Vagina (tissue), 2 donors: ENCODE measurements at regions not wholly inside any gene's neighbourhood (a gene's known extent, or its start where the extent isn't known, plus 50 kb on each side); places are given as distances from the start of the nearest gene placed in this dataset.

ENCODE experiments used
- DNase-seq, 2 donors: peaks; one replicate each; pipeline ENCODE4 v3.0.0-alpha.2; 2017; ENCODE audit errors: extremely low spot score in 2 of 2
- H3K27ac ChIP-seq: fragments of 200-600 bp; sonication (generic); one replicate; pipeline ENCODE4 v1.5.1; 2019
- H3K27me3 ChIP-seq: fragments of 200-600 bp; sonication (generic); one replicate; pipeline ENCODE4 v1.5.1; 2019
- H3K36me3 ChIP-seq, 2 donors: fragments of 200-600 bp; sonication (generic); one replicate each; pipeline ENCODE4 v1.5.1; 2017 to 2019
- H3K4me1 ChIP-seq: fragments of 200-600 bp; sonication (generic); one replicate; pipeline ENCODE4 v1.5.1; 2019
- H3K4me3 ChIP-seq, 2 donors: fragments of 200-600 bp; sonication (generic); 1 replicate in 1 of 2; 2 replicates in 1 of 2; pipeline ENCODE4 v1.5.1; 2016 to 2019
- H3K9me3 ChIP-seq: fragments of 200-600 bp; sonication (generic); one replicate; pipeline ENCODE4 v1.5.1; 2019
- CTCF ChIP-seq, 3 experiments: fragments of 450-650 bp in 2 of 3; fragments of 200-600 bp in 1 of 3; sonication (generic) in 1 of 3; IDR thresholded peaks; one replicate each; pipeline ENCODE4 v1.5.1; 2017 to 2019; ENCODE audit warnings: antibody characterized with exemption in 3 of 3, mild to moderate bottlenecking in 2 of 3, moderate library complexity in 2 of 3
- POLR2A ChIP-seq, 2 donors: fragments of 450-650 bp; IDR thresholded peaks; one replicate each; pipeline ENCODE4 v1.6.1; 2017; ENCODE audit warnings: antibody characterized with exemption in 2 of 2, mild to moderate bottlenecking in 2 of 2, moderate library complexity in 2 of 2
- POLR2AphosphoS5 ChIP-seq, 2 donors: sonication (generic); formaldehyde crosslinking; IDR thresholded peaks; one replicate each; pipeline ENCODE4 v1.9.0; 2017; ENCODE audit warnings: antibody characterized with exemption in 2 of 2, mild to moderate bottlenecking in 2 of 2, low read depth in 1 of 2; ENCODE audit not compliant: insufficient read depth in 1 of 2
- intact Hi-C: fragments of 100-400 bp; cut with DNase I; formaldehyde crosslinking; loops from one replicate; pipeline ENCODE4 v1.15.1; 2023

- TF ChIP-seq POLR2A (IDR thresholded peaks at IDR 0.05): no peak
- TF ChIP-seq POLR2AphosphoS5 (IDR thresholded peaks at IDR 0.05; ENCODE audit: insufficient read depth in 1 of 2, low read depth in 1 of 2): no peak
- no peak for TF ChIP-seq CTCF (IDR thresholded peaks at IDR 0.05)
- intact Hi-C loops: no loop called here
- no peaks in the 10 kb centered on the region for H3K27me3 ChIP-seq
- no peaks in the 10 kb centered on the region for H3K9me3 ChIP-seq
- H3K4me1 ChIP-seq: no peaks in the 10 kb centered on the region
- no peaks in the 10 kb centered on the region for H3K36me3 ChIP-seq
- H3K27ac ChIP-seq: no peak overlapping the region
- H3K4me3 ChIP-seq: no peak overlapping the region
- no peak for DNase-seq
These were observed 71.5 kb upstream of the CD82 start for GRCh38 chr11:44493930-44494329.

GRCh38 chr11:44494785-44495184 is 70.7 kb upstream of the CD82 start:
- no peaks in the 10 kb centered on the region for H3K4me1 ChIP-seq
- no peak for DNase-seq
- H3K9me3 ChIP-seq: no peaks in the 10 kb centered on the region
- H3K4me3 ChIP-seq: no peak overlapping the region
- no peak for TF ChIP-seq POLR2A (IDR thresholded peaks at IDR 0.05)
- no peak for TF ChIP-seq POLR2AphosphoS5 (IDR thresholded peaks at IDR 0.05; ENCODE audit: insufficient read depth in 1 of 2, low read depth in 1 of 2)
- no peak for TF ChIP-seq CTCF (IDR thresholded peaks at IDR 0.05)
- intact Hi-C loops: no loop called here
- no peaks in the 10 kb centered on the region for H3K27me3 ChIP-seq
- H3K27ac ChIP-seq: no peak overlapping the region
- H3K36me3 ChIP-seq: no peaks in the 10 kb centered on the region

- Histone ChIP-seq H3K4me3 (no peak overlapping the region), H3K27me3 (no peaks in the 10 kb centered on the region), H3K9me3 (no peaks in the 10 kb centered on the region), H3K36me3 (no peaks in the 10 kb centered on the region), H3K27ac (no peak overlapping the region), H3K4me1 (no peaks in the 10 kb centered on the region)
- no peak for DNase-seq
- TF ChIP-seq POLR2AphosphoS5 (IDR thresholded peaks at IDR 0.05; ENCODE audit: insufficient read depth in 1 of 2, low read depth in 1 of 2) (no peak), CTCF (IDR thresholded peaks at IDR 0.05) (no peak), POLR2A (IDR thresholded peaks at IDR 0.05) (no peak)
- intact Hi-C loops: no loop called here
These were observed 69.1 kb upstream of the CD82 start for GRCh38 chr11:44496391-44496790.

GRCh38 chr11:44498089-44498871 is 67.2 kb upstream of the CD82 start:
- Histone ChIP-seq H3K27me3 (no peaks in the 10 kb centered on the region), H3K27ac (no peak overlapping the region), H3K4me1 (no peaks in the 10 kb centered on the region), H3K36me3 (no peaks in the 10 kb centered on the region), H3K9me3 (no peaks in the 10 kb centered on the region), H3K4me3 (no peak overlapping the region)
- DNase-seq: peak in 1 of 2 donors; percentile 91
- no peak for TF ChIP-seq POLR2A (IDR thresholded peaks at IDR 0.05)
- no peak for TF ChIP-seq CTCF (IDR thresholded peaks at IDR 0.05)
- TF ChIP-seq POLR2AphosphoS5 (IDR thresholded peaks at IDR 0.05; ENCODE audit: insufficient read depth in 1 of 2, low read depth in 1 of 2): no peak
- intact Hi-C loops: no loop called here

GRCh38 chr11:44502506-44502905 is 63.0 kb upstream of the CD82 start:
- Histone ChIP-seq H3K4me1 (no peaks in the 10 kb centered on the region), H3K27me3 (no peaks in the 10 kb centered on the region), H3K36me3 (no peaks in the 10 kb centered on the region), H3K9me3 (no peaks in the 10 kb centered on the region), H3K27ac (no peak overlapping the region), H3K4me3 (no peak overlapping the region)
- DNase-seq: no peak
- no peak for TF ChIP-seq CTCF (IDR thresholded peaks at IDR 0.05)
- intact Hi-C loops: no loop called here
